GM23338 (cell line): ENCODE measurements at regions not wholly inside any gene's neighbourhood (a gene's known extent, or its start where the extent isn't known, plus 50 kb on each side); places are given as distances from the start of the nearest gene placed in this dataset.

Source experiments
- ATAC-seq: fragments of 200-7000 bp; cut with Tn5 transposase; 3 replicates; pipeline ENCODE4 v1.9.1; 2020
- DNase-seq: peaks from one replicate; pipeline ENCODE4 v3.0.0-alpha.2; 2015; ENCODE audit warnings: low spot score
- H2AFZ ChIP-seq: fragments of 200-600 bp; sonication (generic); 2 replicates; pipeline ENCODE4 v1.8.0; 2016; ENCODE audit warnings: antibody characterized with exemption, mild to moderate bottlenecking, moderate library complexity
- H3F3A ChIP-seq: fragments of 200-600 bp; sonication (generic); replicated peaks from 2 replicates; pipeline ENCODE4 v1.8.0; 2017; ENCODE audit warnings: antibody characterized with exemption, mixed run types, low read depth
- H3K27ac ChIP-seq: fragments of 200-600 bp; sonication (generic); 2 replicates; pipeline ENCODE4 v1.6.1; 2016; ENCODE audit warnings: low read depth
- H3K27me3 ChIP-seq: fragments of 200-600 bp; sonication (generic); 2 replicates; pipeline ENCODE4 v1.8.0; 2016; ENCODE audit warnings: mild to moderate bottlenecking, mixed run types, moderate library complexity; ENCODE audit not compliant: insufficient read depth
- H3K36me3 ChIP-seq: fragments of 200-600 bp; sonication (generic); 2 replicates; pipeline ENCODE4 v1.8.0; 2016; ENCODE audit warnings: mild to moderate bottlenecking; ENCODE audit not compliant: insufficient read depth
- H3K4me1 ChIP-seq: fragments of 200-600 bp; sonication (generic); 2 replicates; pipeline ENCODE4 v1.8.0; 2016; ENCODE audit warnings: mild to moderate bottlenecking, moderate library complexity; ENCODE audit not compliant: insufficient read depth
- H3K4me2 ChIP-seq: fragments of 200-600 bp; sonication (generic); 2 replicates; pipeline ENCODE4 v1.7.1; 2017; ENCODE audit warnings: mixed run types
- H3K4me3 ChIP-seq: fragments of 200-600 bp; sonication (generic); 2 replicates; pipeline ENCODE4 v1.6.1; 2016; ENCODE audit warnings: mixed run types
- H3K79me2 ChIP-seq: fragments of 200-600 bp; sonication (generic); replicated peaks from 2 replicates; pipeline ENCODE4 v1.8.0; 2017; ENCODE audit warnings: mild to moderate bottlenecking; ENCODE audit not compliant: insufficient read depth
- H3K9me2 ChIP-seq: fragments of 200-600 bp; sonication (generic); 2 replicates; pipeline ENCODE4 v1.8.0; 2017; ENCODE audit not compliant: insufficient read depth
- H4K20me1 ChIP-seq: fragments of 200-600 bp; sonication (generic); replicated peaks from 2 replicates; pipeline ENCODE4 v1.8.0; 2017; ENCODE audit warnings: mild to moderate bottlenecking; ENCODE audit not compliant: insufficient read depth
- H3K27ac Mint-ChIP-seq: 2 replicates; pipeline ENCODE4 v1.8.0; 2020; ENCODE audit warnings: inconsistent platforms, mild to moderate bottlenecking, moderate library complexity, mixed read lengths
- H3K27me3 Mint-ChIP-seq: 3 replicates; pipeline ENCODE4 v1.8.0; 2022; ENCODE audit warnings: low read depth, mild to moderate bottlenecking, moderate library complexity, mixed read lengths, inconsistent platforms; ENCODE audit not compliant: insufficient read depth, poor library complexity
- H3K36me3 Mint-ChIP-seq: 3 replicates; pipeline ENCODE4 v1.8.0; 2021; ENCODE audit warnings: low read depth, mild to moderate bottlenecking, inconsistent platforms, moderate library complexity, mixed read lengths
- H3K4me1 Mint-ChIP-seq: 3 replicates; pipeline ENCODE4 v1.8.0; 2020; ENCODE audit warnings: mild to moderate bottlenecking, inconsistent platforms, mixed read lengths
- H3K4me3 Mint-ChIP-seq: 3 replicates; pipeline ENCODE4 v1.8.0; 2021; ENCODE audit warnings: moderate library complexity, mild to moderate bottlenecking, inconsistent platforms, mixed read lengths
- H3K9me3 Mint-ChIP-seq: 3 replicates; pipeline ENCODE4 v1.8.0; 2020; ENCODE audit warnings: moderate library complexity, mild to moderate bottlenecking, inconsistent platforms, mixed read lengths
- CREB1 ChIP-seq: fragments of 250-450 bp; sonication (Bioruptor Pico); IDR thresholded peaks from 2 replicates; pipeline ENCODE4 v1.5.0; 2020; ENCODE audit warnings: low read depth, mild to moderate bottlenecking, moderate library complexity
- EZH2 ChIP-seq: fragments of 200-600 bp; sonication (generic); IDR thresholded peaks from one replicate; pipeline ENCODE4 v1.8.0; 2017; ENCODE audit warnings: antibody characterized with exemption, mild to moderate bottlenecking, low read depth; ENCODE audit not compliant: unreplicated experiment
- EZH2phosphoT487 ChIP-seq: fragments of 200-600 bp; sonication (generic); IDR thresholded peaks from one replicate; pipeline ENCODE4 v1.8.1; 2018; ENCODE audit warnings: antibody characterized with exemption; ENCODE audit not compliant: unreplicated experiment
- JUNB ChIP-seq: IDR thresholded peaks from one replicate; pipeline ENCODE4 v1.6.1; 2016; ENCODE audit warnings: antibody characterized with exemption; ENCODE audit not compliant: unreplicated experiment
- NANOG ChIP-seq: IDR thresholded peaks from 2 replicates; pipeline ENCODE4 v1.6.1; 2016; ENCODE audit warnings: antibody characterized with exemption, borderline replicate concordance
- POLR2AphosphoS5 ChIP-seq: IDR thresholded peaks from 2 replicates; pipeline ENCODE4 v1.6.1; 2016; ENCODE audit warnings: antibody characterized with exemption, low read depth
- STAT1 ChIP-seq: IDR thresholded peaks from one replicate; pipeline ENCODE4 v1.6.1; 2016; ENCODE audit warnings: antibody characterized with exemption; ENCODE audit not compliant: unreplicated experiment
- ZNF114 ChIP-seq: fragments of 250-450 bp; sonication (Bioruptor Pico); IDR thresholded peaks from 2 replicates; pipeline ENCODE4 v1.5.0; 2020; ENCODE audit warnings: mild to moderate bottlenecking, moderate library complexity
- ZNF331 ChIP-seq: fragments of 250-450 bp; sonication (Bioruptor Pico); IDR thresholded peaks from 2 replicates; pipeline ENCODE4 v1.5.0; 2020; ENCODE audit warnings: low read depth, mild to moderate bottlenecking, moderate library complexity
- TF ChIP-seq, protein P1 (sequence below): IDR thresholded peaks from one replicate; pipeline ENCODE4 v1.6.1; 2018; ENCODE audit warnings: antibody characterized with exemption; ENCODE audit not compliant: unreplicated experiment
- TF ChIP-seq, protein P2 (sequence below), 2 experiments: fragments of 200-600 bp in 1 of 2; sonication (generic) in 1 of 2; conservative IDR thresholded peaks; 2 replicates each; pipeline versions ENCODE4 v1.5.1 to v1.6.1; 2016 to 2017; ENCODE audit warnings: antibody characterized with exemption in 2 of 2, low read depth in 2 of 2, mild to moderate bottlenecking in 2 of 2, moderate library complexity in 1 of 2
- TF ChIP-seq, protein P3 (sequence below): IDR thresholded peaks from 2 replicates; pipeline ENCODE4 v1.6.1; 2016; ENCODE audit warnings: antibody characterized with exemption
- TF ChIP-seq, protein P4 (sequence below): fragments of 250-450 bp; sonication (Bioruptor Pico); IDR thresholded peaks from 2 replicates; pipeline ENCODE4 v1.5.0; 2020; ENCODE audit warnings: mild to moderate bottlenecking, moderate library complexity

DNA sequence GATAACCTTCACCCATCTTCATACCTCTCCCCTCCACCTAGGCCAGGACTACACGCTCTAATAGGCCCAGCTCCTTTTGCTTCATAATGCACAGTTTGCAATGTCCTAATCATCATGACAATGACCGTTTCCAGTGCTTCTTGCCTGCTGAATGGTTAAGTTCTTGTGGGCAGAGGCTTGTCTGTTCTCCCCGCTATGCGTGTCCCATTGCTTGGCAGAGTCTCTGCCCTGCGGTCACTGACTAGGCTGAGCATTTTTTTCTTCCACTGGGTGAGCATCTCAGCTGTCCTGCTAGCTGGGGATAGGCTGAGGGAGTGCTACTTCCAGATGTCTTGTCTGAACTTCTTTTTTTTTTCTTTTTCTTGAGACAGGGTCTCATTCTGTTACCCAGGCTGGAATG is 314.7 kb downstream of the UQCRFS1 start:
- Histone ChIP-seq H3F3A (no peaks in the 10 kb centered on the region), H4K20me1 (no peaks in the 10 kb centered on the region), H3K27me3 (no peaks in the 10 kb centered on the region), H3K4me2 (0 out of 2 replicates have a peak overlapping the region, but pooled peaks have one; percentile 14), H3K36me3 (no peaks in the 10 kb centered on the region), H3K9me2 (no peaks in the 10 kb centered on the region; the same call in 1 of the 2 replicates), H3K79me2 (no peaks in the 10 kb centered on the region), H3K4me3 (no peak overlapping the region), H3K27ac (no peak overlapping the region), H2AFZ (peak overlapping the region; percentile 47; the same call in 1 of the 2 replicates), H3K4me1 (no peaks in the 10 kb centered on the region; the same call in 1 of the 2 replicates)
- no peak overlapping the region for H3K4me3 Mint-ChIP-seq
- no peaks in the 10 kb centered on the region for H3K9me3 Mint-ChIP-seq
- DNase-seq (no peak), ATAC-seq (no peak)
- no peaks in the 10 kb centered on the region for H3K36me3 Mint-ChIP-seq
- no peak for TF ChIP-seq ZNF114 (CRISPR knock-in tag)
- TF ChIP-seq JUNB: no peak
- no peak for TF ChIP-seq EZH2
- no peak for TF ChIP-seq NANOG
- TF ChIP-seq ZNF331: no peak
- no peak for TF ChIP-seq POLR2AphosphoS5
- TF ChIP-seq, protein P1, sequence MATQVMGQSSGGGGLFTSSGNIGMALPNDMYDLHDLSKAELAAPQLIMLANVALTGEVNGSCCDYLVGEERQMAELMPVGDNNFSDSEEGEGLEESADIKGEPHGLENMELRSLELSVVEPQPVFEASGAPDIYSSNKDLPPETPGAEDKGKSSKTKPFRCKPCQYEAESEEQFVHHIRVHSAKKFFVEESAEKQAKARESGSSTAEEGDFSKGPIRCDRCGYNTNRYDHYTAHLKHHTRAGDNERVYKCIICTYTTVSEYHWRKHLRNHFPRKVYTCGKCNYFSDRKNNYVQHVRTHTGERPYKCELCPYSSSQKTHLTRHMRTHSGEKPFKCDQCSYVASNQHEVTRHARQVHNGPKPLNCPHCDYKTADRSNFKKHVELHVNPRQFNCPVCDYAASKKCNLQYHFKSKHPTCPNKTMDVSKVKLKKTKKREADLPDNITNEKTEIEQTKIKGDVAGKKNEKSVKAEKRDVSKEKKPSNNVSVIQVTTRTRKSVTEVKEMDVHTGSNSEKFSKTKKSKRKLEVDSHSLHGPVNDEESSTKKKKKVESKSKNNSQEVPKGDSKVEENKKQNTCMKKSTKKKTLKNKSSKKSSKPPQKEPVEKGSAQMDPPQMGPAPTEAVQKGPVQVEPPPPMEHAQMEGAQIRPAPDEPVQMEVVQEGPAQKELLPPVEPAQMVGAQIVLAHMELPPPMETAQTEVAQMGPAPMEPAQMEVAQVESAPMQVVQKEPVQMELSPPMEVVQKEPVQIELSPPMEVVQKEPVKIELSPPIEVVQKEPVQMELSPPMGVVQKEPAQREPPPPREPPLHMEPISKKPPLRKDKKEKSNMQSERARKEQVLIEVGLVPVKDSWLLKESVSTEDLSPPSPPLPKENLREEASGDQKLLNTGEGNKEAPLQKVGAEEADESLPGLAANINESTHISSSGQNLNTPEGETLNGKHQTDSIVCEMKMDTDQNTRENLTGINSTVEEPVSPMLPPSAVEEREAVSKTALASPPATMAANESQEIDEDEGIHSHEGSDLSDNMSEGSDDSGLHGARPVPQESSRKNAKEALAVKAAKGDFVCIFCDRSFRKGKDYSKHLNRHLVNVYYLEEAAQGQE: no peak
- TF ChIP-seq, protein P2, sequence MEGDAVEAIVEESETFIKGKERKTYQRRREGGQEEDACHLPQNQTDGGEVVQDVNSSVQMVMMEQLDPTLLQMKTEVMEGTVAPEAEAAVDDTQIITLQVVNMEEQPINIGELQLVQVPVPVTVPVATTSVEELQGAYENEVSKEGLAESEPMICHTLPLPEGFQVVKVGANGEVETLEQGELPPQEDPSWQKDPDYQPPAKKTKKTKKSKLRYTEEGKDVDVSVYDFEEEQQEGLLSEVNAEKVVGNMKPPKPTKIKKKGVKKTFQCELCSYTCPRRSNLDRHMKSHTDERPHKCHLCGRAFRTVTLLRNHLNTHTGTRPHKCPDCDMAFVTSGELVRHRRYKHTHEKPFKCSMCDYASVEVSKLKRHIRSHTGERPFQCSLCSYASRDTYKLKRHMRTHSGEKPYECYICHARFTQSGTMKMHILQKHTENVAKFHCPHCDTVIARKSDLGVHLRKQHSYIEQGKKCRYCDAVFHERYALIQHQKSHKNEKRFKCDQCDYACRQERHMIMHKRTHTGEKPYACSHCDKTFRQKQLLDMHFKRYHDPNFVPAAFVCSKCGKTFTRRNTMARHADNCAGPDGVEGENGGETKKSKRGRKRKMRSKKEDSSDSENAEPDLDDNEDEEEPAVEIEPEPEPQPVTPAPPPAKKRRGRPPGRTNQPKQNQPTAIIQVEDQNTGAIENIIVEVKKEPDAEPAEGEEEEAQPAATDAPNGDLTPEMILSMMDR (conservative IDR thresholded peaks at IDR 0.05; ENCODE audit: low read depth in 2 of 2): no peak
- TF ChIP-seq CREB1 (CRISPR knock-in tag): no peak
- TF ChIP-seq STAT1: no peak
- TF ChIP-seq, protein P3, sequence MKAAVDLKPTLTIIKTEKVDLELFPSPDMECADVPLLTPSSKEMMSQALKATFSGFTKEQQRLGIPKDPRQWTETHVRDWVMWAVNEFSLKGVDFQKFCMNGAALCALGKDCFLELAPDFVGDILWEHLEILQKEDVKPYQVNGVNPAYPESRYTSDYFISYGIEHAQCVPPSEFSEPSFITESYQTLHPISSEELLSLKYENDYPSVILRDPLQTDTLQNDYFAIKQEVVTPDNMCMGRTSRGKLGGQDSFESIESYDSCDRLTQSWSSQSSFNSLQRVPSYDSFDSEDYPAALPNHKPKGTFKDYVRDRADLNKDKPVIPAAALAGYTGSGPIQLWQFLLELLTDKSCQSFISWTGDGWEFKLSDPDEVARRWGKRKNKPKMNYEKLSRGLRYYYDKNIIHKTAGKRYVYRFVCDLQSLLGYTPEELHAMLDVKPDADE: no peak
- no peak for TF ChIP-seq EZH2phosphoT487
- TF ChIP-seq, protein P4, sequence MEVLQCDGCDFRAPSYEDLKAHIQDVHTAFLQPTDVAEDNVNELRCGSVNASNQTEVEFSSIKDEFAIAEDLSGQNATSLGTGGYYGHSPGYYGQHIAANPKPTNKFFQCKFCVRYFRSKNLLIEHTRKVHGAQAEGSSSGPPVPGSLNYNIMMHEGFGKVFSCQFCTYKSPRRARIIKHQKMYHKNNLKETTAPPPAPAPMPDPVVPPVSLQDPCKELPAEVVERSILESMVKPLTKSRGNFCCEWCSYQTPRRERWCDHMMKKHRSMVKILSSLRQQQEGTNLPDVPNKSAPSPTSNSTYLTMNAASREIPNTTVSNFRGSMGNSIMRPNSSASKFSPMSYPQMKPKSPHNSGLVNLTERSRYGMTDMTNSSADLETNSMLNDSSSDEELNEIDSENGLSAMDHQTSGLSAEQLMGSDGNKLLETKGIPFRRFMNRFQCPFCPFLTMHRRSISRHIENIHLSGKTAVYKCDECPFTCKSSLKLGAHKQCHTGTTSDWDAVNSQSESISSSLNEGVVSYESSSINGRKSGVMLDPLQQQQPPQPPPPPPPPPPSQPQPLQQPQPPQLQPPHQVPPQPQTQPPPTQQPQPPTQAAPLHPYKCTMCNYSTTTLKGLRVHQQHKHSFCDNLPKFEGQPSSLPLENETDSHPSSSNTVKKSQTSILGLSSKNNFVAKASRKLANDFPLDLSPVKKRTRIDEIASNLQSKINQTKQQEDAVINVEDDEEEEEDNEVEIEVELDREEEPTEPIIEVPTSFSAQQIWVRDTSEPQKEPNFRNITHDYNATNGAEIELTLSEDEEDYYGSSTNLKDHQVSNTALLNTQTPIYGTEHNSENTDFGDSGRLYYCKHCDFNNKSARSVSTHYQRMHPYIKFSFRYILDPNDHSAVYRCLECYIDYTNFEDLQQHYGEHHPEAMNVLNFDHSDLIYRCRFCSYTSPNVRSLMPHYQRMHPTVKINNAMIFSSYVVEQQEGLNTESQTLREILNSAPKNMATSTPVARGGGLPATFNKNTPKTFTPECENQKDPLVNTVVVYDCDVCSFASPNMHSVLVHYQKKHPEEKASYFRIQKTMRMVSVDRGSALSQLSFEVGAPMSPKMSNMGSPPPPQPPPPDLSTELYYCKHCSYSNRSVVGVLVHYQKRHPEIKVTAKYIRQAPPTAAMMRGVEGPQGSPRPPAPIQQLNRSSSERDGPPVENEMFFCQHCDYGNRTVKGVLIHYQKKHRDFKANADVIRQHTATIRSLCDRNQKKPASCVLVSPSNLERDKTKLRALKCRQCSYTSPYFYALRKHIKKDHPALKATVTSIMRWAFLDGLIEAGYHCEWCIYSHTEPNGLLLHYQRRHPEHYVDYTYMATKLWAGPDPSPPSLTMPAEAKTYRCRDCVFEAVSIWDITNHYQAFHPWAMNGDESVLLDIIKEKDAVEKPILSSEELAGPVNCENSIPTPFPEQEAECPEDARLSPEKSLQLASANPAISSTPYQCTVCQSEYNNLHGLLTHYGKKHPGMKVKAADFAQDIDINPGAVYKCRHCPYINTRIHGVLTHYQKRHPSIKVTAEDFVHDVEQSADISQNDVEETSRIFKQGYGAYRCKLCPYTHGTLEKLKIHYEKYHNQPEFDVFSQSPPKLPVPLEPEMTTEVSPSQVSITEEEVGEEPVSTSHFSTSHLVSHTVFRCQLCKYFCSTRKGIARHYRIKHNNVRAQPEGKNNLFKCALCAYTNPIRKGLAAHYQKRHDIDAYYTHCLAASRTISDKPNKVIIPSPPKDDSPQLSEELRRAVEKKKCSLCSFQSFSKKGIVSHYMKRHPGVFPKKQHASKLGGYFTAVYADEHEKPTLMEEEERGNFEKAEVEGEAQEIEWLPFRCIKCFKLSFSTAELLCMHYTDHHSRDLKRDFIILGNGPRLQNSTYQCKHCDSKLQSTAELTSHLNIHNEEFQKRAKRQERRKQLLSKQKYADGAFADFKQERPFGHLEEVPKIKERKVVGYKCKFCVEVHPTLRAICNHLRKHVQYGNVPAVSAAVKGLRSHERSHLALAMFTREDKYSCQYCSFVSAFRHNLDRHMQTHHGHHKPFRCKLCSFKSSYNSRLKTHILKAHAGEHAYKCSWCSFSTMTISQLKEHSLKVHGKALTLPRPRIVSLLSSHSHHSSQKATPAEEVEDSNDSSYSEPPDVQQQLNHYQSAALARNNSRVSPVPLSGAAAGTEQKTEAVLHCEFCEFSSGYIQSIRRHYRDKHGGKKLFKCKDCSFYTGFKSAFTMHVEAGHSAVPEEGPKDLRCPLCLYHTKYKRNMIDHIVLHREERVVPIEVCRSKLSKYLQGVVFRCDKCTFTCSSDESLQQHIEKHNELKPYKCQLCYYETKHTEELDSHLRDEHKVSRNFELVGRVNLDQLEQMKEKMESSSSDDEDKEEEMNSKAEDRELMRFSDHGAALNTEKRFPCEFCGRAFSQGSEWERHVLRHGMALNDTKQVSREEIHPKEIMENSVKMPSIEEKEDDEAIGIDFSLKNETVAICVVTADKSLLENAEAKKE: no peak
- no peaks in the 10 kb centered on the region for H3K27me3 Mint-ChIP-seq
- peaks cover 13% of the 10 kb centered on the region for H3K4me1 Mint-ChIP-seq
- no peak overlapping the region for H3K27ac Mint-ChIP-seq
